Suprapubic skin (tissue), 4 donors: ENCODE measurements at regions not wholly inside any gene's neighbourhood (a gene's known extent, or its start where the extent isn't known, plus 50 kb on each side); places are given as distances from the start of the nearest gene placed in this dataset.

Experiments used
- DNase-seq, 2 donors: peaks; one replicate each; pipeline ENCODE4 v3.0.0-alpha.2; 2019; ENCODE audit warnings: low spot score in 2 of 2
- H3K27ac ChIP-seq: fragments of 200-600 bp; sonication (generic); one replicate; pipeline ENCODE4 v1.5.1; 2019
- H3K27me3 ChIP-seq: fragments of 200-600 bp; sonication (generic); one replicate; pipeline ENCODE4 v1.5.1; 2019
- H3K36me3 ChIP-seq: fragments of 200-600 bp; sonication (generic); one replicate; pipeline ENCODE4 v1.5.1; 2019
- H3K4me1 ChIP-seq: fragments of 200-600 bp; sonication (generic); one replicate; pipeline ENCODE4 v1.5.1; 2019
- H3K4me3 ChIP-seq: fragments of 200-600 bp; sonication (generic); one replicate; pipeline ENCODE4 v1.5.1; 2019; ENCODE audit warnings: mild to moderate bottlenecking
- H3K9me3 ChIP-seq: fragments of 200-600 bp; sonication (generic); one replicate; pipeline ENCODE4 v1.5.1; 2019
- EP300 ChIP-seq: sonication (generic); formaldehyde crosslinking; IDR thresholded peaks from one replicate; pipeline ENCODE4 v1.6.1; 2017; ENCODE audit warnings: antibody characterized with exemption
- POLR2A ChIP-seq, 2 donors: fragments of 450-650 bp; IDR thresholded peaks; one replicate each; pipeline ENCODE4 v1.6.1; 2017; ENCODE audit warnings: antibody characterized with exemption in 2 of 2, mild to moderate bottlenecking in 2 of 2, moderate library complexity in 2 of 2
- POLR2AphosphoS5 ChIP-seq, 3 donors: sonication (generic); formaldehyde crosslinking; IDR thresholded peaks; one replicate each; pipeline ENCODE4 v1.6.1; 2017; ENCODE audit warnings: antibody characterized with exemption in 3 of 3
- WGBS: methylation state at CpG from one replicate; pipeline ENCODE4 v1.1.5; 2018; 5-methylcytosine and 5-hydroxymethylcytosine counted together
- TF ChIP-seq, protein P1 (sequence below), 2 donors: fragments of 200-600 bp in 1 of 2; fragments of 450-650 bp in 1 of 2; sonication (generic) in 1 of 2; IDR thresholded peaks; one replicate each; pipeline ENCODE4 v1.5.1; 2016 to 2019; ENCODE audit warnings: antibody characterized with exemption in 2 of 2, mild to moderate bottlenecking in 1 of 2, moderate library complexity in 1 of 2

DNA sequence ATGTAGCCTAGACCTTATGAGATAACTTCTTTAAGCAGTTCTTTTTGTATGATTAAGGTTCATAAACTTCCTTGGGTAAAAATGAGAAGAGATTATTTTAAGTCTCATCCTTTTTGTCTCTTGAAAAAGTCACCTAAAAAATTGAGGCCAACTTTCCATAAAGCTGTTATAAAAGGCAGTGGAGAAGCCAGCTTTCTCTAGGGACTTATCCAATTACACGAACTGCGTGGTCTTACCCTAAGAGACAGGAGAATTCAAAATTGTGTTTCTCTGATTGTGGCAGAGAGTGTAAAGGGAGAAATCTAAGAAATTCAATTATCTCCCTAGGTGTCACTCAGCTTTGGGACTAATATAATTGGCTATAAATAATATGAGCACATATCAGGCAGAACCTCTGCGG is 262.0 kb downstream of the SHOX2 start:
- no peaks in the 10 kb centered on the region for H3K9me3 ChIP-seq
- WGBS = 79% methylated on average over 3 of the region's 3 CpGs
- TF ChIP-seq, protein P1, sequence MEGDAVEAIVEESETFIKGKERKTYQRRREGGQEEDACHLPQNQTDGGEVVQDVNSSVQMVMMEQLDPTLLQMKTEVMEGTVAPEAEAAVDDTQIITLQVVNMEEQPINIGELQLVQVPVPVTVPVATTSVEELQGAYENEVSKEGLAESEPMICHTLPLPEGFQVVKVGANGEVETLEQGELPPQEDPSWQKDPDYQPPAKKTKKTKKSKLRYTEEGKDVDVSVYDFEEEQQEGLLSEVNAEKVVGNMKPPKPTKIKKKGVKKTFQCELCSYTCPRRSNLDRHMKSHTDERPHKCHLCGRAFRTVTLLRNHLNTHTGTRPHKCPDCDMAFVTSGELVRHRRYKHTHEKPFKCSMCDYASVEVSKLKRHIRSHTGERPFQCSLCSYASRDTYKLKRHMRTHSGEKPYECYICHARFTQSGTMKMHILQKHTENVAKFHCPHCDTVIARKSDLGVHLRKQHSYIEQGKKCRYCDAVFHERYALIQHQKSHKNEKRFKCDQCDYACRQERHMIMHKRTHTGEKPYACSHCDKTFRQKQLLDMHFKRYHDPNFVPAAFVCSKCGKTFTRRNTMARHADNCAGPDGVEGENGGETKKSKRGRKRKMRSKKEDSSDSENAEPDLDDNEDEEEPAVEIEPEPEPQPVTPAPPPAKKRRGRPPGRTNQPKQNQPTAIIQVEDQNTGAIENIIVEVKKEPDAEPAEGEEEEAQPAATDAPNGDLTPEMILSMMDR (IDR thresholded peaks at IDR 0.05) = no peak
- TF ChIP-seq EP300 (no peak), POLR2A (IDR thresholded peaks at IDR 0.05) (no peak), POLR2AphosphoS5 (IDR thresholded peaks at IDR 0.05) (no peak)
- H3K27ac ChIP-seq = no peak overlapping the region
- no peak for DNase-seq
- H3K4me3 ChIP-seq = no peak overlapping the region
- no peaks in the 10 kb centered on the region for H3K27me3 ChIP-seq
- no peaks in the 10 kb centered on the region for H3K4me1 ChIP-seq
- H3K36me3 ChIP-seq = no peaks in the 10 kb centered on the region

DNA sequence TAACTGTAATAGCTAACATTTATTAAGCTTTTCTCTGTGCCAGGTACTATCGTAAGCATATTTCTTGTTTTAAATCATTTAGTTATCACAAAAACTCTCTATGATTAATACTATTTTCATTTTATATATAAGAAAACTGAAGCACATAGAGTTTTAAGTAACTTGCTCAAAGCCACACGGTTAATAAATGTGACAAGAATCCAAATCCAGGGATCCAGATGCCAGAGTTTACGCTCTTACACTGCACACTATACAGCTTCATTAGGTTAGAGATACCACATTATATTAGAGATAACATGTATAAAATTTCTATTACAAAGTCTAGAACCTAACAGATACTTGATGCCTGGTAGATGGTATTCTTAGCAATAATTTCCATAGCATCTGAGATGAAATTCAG is 265.2 kb downstream of the SHOX2 start:
- no peak for TF ChIP-seq EP300
- DNase-seq = no peak
- no peaks in the 10 kb centered on the region for H3K9me3 ChIP-seq

DNA sequence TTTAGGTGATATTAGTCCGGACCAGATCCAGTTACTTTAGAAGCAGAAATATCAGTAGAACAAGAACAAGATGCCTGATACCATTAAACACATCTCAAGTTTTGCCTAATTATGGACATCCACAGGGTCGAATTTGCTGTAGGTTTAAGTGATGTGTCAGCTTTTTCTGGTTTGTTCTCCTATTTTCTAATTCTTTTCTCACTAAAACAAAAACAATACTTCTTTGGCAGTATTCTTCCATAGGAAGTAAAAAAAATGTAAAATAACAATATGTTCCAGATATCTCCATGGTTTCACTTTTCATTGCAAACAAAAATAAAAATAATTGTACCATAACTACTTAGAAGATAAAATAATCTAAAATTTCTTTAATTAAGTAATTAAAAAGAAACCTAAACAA is 265.7 kb downstream of the SHOX2 start:
- Histone ChIP-seq H3K36me3 (no peaks in the 10 kb centered on the region), H3K4me3 (no peak overlapping the region), H3K9me3 (no peaks in the 10 kb centered on the region), H3K27me3 (no peaks in the 10 kb centered on the region), H3K4me1 (no peaks in the 10 kb centered on the region), H3K27ac (no peak overlapping the region)
- DNase-seq = no peak
- TF ChIP-seq, protein P1 (IDR thresholded peaks at IDR 0.05) = no peak
- TF ChIP-seq EP300 (no peak), POLR2A (IDR thresholded peaks at IDR 0.05) (no peak), POLR2AphosphoS5 (IDR thresholded peaks at IDR 0.05) (no peak)
- 81% methylated on average over 2 of the region's 2 CpGs for WGBS

More for the DNA sequence above, 265.2 kb downstream of the SHOX2 start:
- WGBS = 76% methylated on average over 3 of the region's 3 CpGs
- H3K27me3 ChIP-seq = no peaks in the 10 kb centered on the region
- H3K36me3 ChIP-seq = no peaks in the 10 kb centered on the region
- no peak overlapping the region for H3K27ac ChIP-seq
- no peak overlapping the region for H3K4me3 ChIP-seq
- no peaks in the 10 kb centered on the region for H3K4me1 ChIP-seq

DNA sequence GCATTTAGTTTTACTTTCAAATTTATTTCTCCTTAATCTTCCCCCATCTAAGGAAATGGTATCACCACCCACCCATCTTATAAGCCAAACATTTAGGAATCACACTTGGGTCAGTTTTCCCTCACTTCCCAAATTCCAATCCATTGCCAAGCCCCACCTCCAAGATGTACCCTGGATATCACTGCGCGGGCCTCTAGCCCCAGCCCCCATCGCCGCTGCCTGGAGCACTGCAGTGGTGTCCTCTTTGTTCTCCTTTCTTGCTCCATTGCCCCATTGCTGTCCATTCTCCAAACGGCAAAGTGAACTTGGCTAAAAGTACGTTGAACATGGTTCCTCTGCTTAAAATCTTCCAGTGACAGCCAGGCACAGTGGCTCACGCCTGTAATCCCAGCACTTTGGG is 267.8 kb downstream of the SHOX2 start:
- WGBS = 90% methylated on average over 7 of the region's 7 CpGs
- TF ChIP-seq POLR2A (IDR thresholded peaks at IDR 0.05) (no peak), POLR2AphosphoS5 (IDR thresholded peaks at IDR 0.05) (no peak), EP300 (no peak)
- TF ChIP-seq, protein P1 (IDR thresholded peaks at IDR 0.05) = no peak
- no peak overlapping the region for H3K4me3 ChIP-seq

DNA sequence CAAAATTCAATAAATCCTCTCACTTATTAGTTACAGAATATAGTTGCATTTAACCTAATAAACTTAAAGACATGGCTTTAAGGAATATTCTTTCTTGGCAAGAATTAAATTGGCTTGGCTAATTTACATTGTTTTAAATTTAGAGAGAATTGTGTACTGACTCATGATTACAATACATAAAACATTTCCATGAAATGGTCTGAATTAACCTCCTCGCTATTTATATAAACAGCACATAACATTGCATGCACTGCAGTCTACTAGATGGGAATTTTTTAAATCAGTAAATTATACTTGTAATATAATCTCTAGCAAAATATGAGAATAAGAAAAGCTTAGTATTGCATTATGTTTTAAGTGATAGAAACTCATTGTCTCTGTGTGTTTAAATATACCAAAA is 268.9 kb downstream of the SHOX2 start:
- Histone ChIP-seq H3K27ac (no peak overlapping the region), H3K9me3 (no peaks in the 10 kb centered on the region), H3K27me3 (no peaks in the 10 kb centered on the region), H3K36me3 (no peaks in the 10 kb centered on the region), H3K4me1 (no peaks in the 10 kb centered on the region), H3K4me3 (no peak overlapping the region)
- no peak for DNase-seq
- 81% methylated on average over 1 of the region's 1 CpG for WGBS
- TF ChIP-seq EP300 = no peak
- TF ChIP-seq, protein P1 (IDR thresholded peaks at IDR 0.05) = no peak
- TF ChIP-seq POLR2A (IDR thresholded peaks at IDR 0.05) = no peak
- no peak for TF ChIP-seq POLR2AphosphoS5 (IDR thresholded peaks at IDR 0.05)

More for the DNA sequence above, 267.8 kb downstream of the SHOX2 start:
- Histone ChIP-seq H3K9me3 (no peaks in the 10 kb centered on the region), H3K4me1 (no peaks in the 10 kb centered on the region), H3K27me3 (no peaks in the 10 kb centered on the region), H3K27ac (no peak overlapping the region), H3K36me3 (no peaks in the 10 kb centered on the region)
- DNase-seq = no peak

DNA sequence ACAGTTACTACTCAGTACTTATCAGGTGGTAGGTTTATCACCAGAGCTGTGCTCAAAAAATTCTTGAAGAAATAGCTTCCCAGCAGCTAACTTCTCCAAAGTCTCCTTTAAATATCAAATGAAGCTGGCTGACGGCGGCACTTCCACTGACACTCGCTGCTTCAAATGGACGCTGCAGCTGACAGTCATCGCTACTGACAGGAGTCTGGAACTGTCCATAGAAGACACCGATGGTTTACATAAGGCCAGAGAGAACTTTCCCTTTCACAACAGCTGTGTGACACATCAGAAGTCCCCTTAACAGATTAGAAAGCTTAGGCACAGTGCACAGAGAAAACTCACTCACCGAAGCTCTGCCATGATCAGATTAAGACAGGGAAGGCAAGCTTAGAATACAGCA is 270.2 kb downstream of the SHOX2 start:
- TF ChIP-seq POLR2A (IDR thresholded peaks at IDR 0.05) (no peak), EP300 (no peak), POLR2AphosphoS5 (IDR thresholded peaks at IDR 0.05) (no peak)
- TF ChIP-seq, protein P1 (IDR thresholded peaks at IDR 0.05) = no peak
- Histone ChIP-seq H3K4me3 (no peak overlapping the region), H3K27me3 (no peaks in the 10 kb centered on the region), H3K4me1 (no peaks in the 10 kb centered on the region), H3K36me3 (no peaks in the 10 kb centered on the region), H3K27ac (no peak overlapping the region), H3K9me3 (no peaks in the 10 kb centered on the region)
- 70% methylated on average over 7 of the region's 7 CpGs for WGBS
- DNase-seq = no peak
